ENCODE measurements at regions not wholly inside any gene's neighbourhood (a gene's known extent, or its start where the extent isn't known, plus 50 kb on each side); places are given as distances from the start of the nearest gene placed in this dataset.

DNA sequence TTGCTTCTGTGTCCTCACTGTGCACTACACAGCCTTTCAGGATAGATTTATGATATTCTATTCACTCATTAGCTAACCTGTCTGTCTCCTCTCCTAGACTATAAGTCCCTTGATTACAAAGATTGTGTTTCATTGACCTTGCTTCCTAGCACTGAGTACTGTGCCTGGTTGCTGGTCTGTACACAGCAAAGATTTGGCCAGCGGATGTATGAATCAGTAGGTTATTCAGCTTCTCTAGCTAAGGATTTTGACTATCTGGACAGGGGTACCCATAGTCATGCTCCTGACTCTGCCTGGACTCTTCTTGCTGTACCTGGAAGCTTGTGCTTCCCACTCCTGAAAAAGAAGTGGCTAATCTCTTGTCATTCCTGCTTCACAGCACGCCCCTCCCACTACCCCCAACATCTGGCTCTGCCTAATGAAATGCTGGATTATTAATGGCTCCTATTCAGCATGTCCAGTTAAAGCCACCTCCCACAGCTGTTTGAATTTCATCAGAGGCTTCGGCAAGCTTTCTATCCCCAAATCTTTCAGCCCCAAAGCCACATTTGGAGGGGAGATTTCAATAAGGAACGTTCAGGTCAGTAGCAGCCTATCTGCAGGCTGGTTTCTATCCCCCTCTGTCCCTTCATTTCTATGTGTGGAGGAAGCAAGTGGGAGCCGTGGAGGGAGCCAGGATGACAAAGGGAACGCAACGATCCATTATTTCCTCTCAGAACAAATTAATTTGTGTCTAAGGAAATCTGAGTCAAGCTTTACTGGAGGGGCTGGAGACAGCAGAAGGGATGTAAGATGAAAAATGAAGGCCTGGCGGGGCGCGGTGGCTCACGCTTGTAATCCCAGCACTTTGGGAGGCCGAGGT, 64.8 kb upstream of the PPM1J start:
- DNase-seq: no peak

DNA sequence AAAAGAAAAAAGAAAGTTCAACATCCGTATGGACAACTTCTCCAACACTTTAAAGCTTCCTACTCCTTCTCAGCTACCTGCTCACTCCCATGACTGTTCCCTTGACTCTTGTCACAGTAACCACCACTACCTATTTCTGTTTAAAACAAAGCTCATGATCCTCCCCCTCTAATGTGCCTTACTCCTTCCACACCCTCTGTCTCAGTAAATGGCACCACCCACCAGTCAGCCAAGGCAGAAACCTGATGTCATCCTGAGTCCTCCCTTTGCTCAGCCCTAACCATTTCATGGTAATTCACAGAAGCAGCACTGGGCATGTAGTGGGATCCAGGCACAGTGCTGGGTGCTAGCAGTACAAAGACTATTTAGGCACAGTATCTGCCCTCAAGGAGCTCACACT, 63.0 kb upstream of the PPM1J start:
- DNase-seq: no peak

DNA sequence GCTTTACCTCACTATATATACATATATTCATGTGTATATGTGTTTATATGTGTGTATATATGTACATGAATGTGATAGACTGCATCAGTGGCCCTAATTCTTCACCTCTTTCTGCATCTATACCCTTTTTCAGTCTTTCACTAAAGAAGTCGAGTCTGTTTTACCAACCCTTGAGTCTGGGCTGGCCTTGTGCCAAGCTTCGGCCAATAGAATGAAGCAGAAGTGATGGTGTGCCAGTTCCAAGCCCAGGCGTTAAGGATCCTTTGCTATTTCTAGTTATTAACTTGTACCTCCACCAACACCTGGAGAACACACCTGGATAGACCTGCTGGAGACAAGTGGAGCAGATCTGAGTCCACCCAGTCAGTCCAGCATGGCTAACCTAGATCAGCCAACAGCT, 61.6 kb upstream of the PPM1J start:
- DNase-seq: no peak

DNA sequence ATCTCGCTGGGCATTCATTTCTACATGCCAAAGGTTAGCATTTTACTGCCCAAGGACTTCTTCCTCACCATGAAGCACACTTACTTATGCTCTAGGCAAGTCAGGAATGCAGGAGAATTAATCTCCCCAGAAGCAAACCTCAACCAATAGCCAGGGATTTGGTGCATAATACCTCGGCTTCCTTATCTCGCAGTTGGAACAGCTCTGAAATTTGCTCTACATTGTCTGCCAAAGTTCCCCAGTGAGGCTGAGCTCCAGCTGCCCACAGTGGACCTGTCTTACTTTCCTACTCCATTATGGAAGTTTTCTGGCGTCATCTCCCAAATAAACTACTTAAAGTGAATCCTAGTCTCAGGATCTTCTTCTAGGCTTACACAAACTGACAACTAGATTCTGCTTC, 57.6 kb upstream of the PPM1J start:
- no peak for DNase-seq

DNA sequence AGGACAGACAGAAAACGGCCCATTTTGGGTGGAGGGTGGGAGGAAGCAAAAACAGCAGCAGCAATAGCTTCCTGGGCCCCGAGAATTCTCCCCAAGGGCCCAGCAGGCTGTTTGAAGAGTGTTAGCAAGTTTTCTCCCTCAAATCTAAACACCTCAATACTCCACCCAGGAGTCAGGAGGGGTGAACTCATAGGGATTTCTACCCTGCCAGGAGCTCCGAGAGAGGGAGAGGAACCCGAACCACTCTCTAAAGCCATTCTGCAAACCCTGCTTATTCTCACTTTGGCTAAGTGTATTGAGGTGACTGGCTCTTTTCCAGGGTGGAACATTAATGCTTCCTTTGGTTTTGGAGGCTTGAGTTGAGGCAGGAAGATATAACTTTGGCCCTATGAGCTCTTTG, 55.6 kb upstream of the PPM1J start:
- no peak for DNase-seq

DNA sequence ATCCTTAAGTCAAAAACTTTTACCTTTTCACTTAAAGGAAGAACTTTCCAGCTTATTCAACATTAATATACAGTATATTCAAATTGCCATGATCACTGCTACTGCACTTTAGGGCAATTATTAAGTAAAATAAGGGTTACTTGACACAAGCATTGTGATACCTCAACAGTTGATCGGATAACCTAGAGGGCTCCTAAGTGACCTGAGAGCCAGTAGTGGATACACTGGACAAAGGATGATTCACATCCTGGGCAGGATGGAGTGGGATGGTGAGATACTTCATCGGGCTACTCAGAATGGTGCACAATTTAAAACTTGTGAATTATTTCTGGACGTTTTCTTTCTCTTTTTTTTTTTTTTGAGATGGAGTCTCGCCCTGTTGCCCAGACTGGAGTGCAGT, 54.5 kb upstream of the PPM1J start:
- no peak for DNase-seq

DNA sequence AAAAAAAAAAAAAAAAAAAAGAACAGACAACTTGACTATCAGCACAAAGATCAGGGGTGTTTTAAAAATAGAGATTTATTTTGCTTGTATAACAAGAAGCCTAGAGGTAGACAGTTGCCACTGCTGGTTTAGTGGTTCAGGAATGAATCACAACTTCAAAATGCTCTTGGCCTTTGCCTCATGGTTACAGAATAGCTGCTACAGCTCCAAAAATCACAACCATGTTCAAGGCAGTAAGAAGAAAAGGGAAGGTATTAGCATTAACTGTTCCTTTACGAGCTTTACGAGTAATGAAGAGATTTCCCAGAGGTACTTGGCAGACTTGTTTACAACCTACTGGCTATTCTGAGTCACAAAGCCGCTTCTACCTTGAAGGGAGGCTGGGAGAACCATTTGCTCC, 52.5 kb upstream of the PPM1J start:
- DNase-seq: no peak

All from stimulated activated CD4-positive, alpha-beta T cell treated with anti-CD3 and anti-CD28 coated beads, Interleukin-4, amount 100 ng/mL, for 4 hours (primary cell).